Stimulated activated CD4-positive, alpha-beta T cell treated with anti-CD3 and anti-CD28 coated beads, Interleukin-1b, Interleukin-23, amount 100 ng/mL, for 4 hours (primary cell): ENCODE measurements at regions not wholly inside any gene's neighbourhood (a gene's known extent, or its start where the extent isn't known, plus 50 kb on each side); places are given as distances from the start of the nearest gene placed in this dataset.

Source experiments
- DNase-seq, 2 donors: peaks; one replicate each; pipeline ENCODE4 v3.0.0-alpha.2; 2020; ENCODE audit warnings: low read depth in 2 of 2

DNA sequence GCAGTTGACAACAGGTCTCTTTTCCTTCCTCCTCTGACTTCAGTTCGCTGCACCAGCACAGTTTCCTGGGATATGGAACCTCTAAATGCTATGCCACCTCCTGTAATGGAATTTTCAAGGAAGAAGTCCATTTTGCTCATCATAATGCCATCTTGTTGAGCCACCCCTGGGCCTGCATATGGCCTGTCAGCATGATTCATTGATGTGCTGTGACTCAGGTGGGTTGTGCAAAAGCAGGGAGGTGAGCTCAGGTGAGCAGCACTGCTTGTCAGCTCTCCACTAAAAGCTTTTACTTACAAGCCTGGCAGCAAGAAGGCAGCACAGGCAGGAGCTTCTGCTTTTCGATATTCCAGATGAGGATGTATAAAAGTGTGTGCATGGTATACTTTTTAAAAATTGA is 247.1 kb upstream of the LMCD1 start:
- no peak for DNase-seq

DNA sequence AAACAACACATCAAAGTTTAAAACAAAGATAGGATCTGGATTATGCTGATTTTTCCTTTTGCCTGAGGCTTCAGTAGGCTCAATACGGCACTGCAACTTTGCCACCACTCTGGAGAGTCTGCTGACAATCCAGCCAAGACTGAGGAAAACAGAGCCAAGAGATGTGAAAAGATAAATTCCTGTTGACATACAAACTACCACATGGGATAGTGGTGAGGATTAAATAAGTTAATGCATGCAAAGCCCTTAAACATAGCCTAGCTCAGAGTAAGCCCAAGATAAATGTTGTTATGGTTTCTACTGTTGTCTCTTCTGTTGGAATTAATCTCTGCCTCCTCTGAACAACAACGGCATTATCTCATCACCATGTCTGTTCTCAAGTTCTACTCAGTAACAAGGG is 245.9 kb upstream of the LMCD1 start:
- no peak for DNase-seq

DNA sequence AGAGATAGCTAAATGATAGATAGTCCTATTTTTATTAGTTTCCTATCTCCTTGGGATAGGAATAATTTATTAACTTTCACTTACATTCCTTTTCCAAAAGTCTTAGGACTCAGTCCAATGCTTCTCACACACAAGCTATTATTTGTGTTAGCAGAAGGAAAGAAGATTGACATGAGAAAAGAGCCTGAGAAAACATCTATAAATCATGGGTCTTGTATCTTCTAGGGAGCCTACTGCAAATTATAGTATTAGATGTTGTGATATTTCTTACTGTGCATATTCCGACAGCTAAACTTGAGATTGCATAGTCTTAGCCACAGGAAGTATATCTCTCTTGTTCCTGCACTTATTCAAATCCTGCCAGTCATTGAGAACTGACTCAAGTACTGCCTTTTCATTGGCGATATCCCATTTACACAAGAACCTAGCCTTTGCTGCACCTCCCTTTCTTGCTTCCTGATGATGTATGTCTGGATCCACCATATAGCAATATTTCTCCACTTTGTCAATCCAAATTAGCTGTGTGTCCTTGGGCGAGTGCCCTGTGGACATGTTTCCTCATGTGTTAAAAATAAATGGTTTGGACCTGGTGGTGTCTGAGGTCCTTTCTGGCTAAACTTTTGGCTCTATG is 245.1 kb upstream of the LMCD1 start:
- no peak for DNase-seq

DNA sequence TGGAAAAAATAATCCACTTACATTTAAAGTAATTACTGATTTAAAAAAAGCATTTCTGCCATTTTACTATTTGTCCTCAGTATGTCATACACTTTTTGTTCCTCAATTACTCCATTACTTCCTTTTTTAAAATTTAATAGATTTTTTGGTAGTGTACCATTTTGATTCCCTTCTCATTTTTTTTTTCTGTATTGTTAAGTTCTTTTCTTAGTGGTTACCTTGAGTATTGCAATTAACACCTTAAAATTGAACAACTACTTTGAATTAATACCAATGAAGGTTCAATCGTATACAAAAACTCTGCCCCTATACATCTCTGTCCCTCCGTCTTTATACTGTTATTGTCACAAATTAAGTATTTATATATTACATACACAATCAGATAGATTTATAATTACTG is 240.6 kb upstream of the LMCD1 start:
- DNase-seq = no peak

DNA sequence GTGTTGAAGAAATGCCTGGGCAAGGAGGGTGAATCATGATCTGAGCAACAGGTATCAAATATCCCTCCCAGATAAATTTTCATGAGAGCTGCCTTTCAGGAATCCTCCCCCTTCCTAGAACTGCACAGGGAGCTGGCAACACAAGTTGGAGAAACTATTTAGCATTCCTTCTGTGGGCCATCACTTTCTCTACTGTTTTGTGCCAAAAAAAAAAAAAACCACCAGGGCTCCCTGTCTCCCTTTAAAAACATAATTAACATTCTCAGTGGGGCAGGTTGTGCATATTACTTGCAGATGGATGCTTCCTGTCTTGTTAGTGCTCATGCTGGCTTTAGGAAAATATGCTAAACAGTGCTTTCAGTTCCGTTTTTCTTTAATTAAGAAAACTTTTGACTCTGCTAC is 234.9 kb upstream of the LMCD1 start:
- no peak for DNase-seq

DNA sequence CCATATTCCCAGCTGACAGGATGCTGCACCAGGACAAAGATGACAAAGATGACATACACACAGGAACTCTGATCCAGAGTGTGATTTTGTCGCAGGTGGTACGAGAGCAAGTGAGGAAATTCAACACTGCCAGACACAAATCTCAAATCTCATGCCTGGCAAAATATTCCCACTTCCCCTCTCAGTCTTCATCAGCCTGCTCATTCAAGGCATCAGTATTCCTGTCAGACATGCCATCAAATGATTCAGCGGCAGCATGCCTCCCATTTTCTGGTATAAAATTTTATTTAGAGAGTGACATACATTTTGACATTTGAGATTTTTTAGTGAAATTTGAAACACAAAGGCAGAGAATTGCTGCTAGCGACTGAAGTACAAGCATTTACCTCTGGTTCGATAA is 228.1 kb upstream of the LMCD1 start:
- no peak for DNase-seq

DNA sequence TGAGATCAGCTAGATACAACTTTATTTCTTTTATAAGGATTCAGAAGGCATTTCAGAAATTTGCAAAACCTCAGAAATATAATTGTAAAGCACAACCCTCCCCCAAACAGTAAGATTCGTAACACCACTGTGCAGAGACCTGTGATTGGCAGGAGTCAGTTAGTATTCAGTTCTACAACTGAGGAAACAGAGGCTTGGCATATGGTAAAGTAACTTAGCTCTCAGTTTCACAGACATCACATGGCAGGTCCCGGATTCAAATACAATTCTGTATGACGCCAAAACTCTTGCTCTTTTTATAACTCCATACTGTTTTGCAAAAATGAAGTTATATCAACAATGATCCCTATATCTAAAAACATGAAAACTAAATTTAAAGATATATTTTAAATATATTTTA is 225.6 kb upstream of the LMCD1 start:
- DNase-seq = no peak

DNA sequence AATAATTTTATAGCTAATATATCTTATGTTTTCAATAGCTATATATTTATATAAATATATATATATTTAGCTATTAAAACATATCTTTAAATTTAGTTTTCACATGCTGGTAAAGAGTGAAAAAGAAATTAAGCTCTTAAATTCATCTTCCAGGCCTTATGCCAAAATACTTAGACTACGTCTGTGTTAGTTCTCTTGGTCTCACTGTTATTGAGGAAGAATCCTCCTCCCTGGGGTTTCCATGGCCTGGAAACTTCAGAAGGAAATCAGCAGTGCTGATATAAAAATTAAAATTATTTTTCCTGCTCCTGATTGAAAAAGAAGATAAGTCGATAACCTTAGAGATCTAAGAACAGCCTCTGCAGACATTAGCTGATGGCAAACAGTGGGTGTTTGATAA is 225.1 kb upstream of the LMCD1 start:
- DNase-seq = no peak

DNA sequence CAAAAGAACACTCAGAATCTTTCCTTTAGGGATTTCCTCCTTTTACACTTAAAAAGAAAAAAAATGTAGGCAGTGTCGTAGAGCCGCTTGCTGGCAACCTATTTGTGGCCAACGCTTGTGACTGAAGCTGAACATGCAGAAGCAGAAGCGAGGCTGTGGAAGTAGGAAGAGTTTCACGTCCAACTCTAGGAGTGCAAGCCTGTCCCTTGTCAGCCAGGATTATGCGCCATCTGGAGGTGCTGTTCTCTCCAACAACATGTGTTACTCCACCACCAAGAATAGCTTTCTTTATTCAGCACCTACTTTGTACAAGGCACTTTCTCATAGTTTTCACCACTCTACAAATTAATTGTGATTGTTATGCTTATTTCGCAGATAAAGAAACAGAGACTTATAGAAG is 223.2 kb upstream of the LMCD1 start:
- no peak for DNase-seq

DNA sequence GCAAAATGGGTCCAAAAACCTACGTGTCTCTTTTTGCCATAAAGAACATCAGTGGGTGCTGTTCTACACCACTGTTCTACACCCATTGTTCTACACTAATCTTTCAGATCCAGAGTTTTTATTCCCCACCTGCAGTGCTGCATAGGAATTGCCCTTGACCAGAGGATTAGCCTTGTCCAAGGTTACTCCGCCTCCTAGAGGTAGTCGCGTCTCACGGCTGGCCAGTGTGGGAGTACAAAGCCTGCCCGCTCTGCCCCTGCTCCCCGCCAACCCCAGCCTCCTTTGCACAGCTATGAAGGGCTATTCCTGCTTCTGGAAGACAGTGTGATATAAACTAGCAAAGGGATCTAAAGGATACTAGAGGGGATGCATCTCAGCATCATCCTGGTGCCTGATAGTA is 222.1 kb upstream of the LMCD1 start:
- DNase-seq = no peak

DNA sequence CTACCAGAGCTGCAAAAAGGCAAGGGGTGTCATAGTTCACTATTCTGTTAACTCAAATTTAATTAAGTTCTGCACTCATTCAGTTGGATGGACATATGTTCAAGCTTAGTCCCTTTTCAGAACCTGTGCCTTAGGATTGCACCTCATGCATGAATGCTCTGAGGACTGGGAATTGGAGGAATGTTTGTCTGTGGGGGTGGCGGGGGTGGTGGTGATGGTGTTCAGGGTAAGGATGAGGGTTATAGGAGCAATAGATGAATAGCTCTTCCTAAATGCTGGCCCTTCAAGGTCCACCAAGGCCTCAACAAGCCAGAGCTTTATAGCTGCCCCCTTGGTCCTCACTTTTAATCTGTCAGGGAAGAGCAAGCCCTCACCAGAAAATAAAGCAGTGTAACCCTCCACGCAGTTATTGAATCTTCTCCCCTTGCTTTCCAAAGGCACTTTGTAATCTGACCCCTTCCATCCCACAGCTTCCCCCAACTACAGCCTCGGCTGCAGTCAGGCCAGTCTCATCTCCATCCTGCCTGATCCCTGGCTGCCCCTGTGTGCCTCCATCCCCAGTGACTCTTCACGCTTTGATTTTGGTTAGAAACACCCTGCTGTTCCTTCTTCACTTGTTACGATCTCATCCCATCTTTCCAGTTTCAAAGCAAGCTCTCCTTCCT is 221.6 kb upstream of the LMCD1 start:
- DNase-seq = no peak

DNA sequence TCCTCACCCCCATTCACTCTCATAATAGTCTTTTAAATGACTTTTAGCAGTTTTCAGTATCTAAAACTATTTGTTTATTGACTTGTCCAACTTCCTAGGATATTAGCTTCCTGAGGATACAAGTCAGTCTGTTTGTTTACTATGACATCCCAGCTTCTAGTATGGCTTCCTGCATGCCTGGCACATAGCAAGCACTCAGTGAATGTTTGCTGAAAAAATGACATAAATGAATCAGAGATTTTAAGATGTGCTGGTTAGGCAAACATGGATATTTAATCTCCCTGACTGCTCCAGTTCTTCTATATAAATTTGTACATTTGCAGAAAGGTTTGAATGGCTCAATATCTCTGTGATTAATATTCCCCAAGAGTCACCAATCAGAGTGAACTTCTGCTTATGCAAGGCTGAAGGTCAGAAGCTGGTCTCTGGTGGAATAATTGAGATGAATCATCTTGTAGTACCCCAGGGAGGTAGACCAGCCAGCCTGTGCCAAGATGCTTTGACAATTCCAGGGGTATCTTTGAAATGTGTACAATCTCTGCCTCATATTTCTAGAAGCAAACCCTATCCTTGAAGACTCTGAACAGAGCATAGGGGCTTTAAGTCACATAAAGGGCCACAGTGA is 219.0 kb upstream of the LMCD1 start:
- no peak for DNase-seq

DNA sequence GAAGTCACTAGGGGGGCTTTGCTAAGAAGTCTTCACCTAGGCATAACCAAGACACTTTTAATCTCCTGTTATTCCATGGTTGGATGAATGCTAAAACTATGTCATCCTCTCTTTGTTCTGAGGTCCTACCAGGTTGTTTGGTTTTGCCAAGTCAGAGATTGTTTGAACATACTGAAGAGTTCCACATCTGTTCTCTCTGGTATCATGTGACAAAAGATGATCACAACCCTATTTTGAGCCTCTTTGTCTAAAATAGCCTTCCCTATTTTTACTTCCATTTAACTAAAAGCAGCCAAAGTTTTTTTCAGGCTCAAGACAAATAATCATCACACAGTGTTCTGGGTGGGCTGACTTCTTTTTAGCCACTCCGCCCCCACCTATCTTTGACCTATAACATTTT is 218.4 kb upstream of the LMCD1 start:
- DNase-seq = no peak

DNA sequence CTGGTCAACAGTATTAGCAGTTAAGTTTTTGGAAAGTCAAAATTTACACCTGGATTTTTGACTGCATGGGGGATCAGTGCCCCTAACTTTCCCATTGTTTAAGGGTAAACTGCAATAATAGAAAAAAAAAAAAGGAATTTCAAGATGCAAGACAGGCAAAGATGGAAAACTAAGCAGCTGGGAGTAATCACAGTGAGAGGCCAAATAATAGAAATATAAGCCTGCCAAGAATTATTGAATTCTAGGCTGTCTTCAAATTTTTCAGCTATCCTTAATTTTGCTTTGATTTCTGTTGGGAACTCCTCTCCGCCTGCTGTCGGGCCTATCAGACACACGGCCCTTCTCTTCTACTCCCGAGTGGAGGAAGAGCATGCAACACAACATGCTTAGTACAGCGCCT is 215.5 kb upstream of the LMCD1 start:
- DNase-seq = no peak

DNA sequence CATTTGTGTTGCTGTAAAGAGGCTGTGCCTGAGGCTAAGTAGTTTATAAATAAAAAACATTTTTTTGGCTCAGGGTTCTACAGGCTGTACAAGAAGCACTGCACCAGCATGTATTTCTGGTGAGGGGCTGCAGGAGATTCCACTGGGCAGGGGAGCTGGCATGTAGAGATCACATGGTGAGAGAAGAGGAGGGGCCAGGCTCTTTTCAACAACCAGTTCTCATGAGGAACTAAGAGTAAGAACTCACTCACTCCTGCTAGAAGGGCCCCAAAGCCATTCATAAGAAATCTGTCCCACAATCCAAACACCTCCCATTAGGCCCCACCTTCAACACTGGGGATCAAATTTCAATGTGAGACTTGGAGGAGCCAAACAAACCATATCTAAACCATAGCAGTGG is 214.9 kb upstream of the LMCD1 start:
- DNase-seq = no peak

DNA sequence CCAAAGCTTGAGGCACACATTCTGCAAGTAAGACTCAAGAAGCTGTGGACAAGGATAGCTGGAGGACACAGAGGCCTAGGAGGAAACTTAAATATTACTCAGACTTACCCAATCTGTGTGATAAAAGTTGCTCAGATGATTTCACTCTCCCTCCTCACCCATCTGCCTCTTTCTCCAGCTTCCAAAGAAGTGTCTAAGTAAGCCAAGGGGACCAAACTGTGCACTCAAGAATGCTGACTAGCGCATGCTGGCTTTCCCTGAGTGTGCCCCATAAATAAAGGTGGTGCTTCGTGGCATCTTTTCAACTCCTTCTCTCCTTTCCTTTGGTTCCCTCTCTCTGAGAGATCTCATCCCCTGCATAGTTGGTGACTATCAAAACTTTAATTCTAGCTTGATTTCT is 211.0 kb upstream of the LMCD1 start:
- no peak for DNase-seq

DNA sequence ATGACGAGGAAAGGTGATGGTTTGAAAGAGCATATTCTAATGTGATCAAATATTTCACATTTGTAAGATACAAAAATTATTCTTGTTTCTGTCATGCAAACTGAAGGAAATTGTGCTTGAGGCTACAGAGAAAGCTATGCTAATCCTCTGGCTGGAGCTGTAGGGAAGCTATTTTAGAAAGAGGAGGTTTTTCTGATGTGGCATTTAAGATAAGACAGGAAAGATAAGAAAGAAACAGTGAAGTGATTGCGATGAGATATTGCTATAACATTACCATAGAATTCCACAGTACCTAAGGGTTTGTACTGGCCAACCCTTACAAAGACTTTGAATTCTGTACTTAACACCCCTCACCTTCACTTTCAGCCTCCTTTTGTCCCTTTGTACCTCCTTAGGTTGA is 205.2 kb upstream of the LMCD1 start:
- no peak for DNase-seq

DNA sequence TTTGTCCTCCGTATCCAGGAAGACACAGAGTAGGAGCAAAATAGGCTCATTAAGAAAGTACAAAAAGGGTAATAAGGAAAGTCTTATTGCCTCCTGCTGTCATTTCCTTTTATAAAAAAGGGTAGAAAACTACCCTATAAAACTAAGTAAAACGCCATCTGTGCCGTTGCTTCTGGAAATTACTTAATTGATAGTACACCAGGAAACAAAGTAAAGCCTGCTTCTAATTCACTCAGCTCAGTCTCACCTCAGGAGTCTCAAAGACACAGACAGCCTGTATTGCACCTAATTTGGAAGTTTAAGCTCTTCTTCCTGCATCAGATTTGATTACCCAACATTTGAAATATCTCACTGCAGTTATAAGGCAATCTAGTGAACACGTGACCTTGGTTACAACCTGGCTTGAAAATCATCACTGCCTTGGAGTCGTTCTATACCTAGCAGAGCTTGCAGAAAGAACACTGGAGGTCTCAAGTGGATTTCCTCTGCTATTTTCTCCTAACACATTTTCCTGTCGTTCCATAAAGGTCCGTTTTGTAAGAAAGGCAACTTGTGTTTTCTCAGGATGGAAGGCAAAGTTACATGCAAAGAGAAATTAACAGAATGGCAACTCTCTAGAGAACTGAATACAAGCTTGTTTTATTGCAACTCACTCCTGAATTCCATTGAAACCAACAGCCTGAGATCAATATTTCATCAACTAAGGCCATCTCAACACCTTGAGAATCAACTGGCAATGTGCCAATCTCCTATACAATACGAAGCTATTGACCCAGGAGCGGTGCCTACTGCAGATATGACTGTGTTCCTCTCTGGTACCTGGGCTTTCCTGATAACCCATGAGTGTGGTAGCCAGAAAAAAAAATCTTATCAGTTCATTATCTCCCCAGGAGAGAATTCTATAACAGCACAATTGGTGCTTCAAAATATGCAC is 203.3 kb upstream of the LMCD1 start:
- DNase-seq = no peak

DNA sequence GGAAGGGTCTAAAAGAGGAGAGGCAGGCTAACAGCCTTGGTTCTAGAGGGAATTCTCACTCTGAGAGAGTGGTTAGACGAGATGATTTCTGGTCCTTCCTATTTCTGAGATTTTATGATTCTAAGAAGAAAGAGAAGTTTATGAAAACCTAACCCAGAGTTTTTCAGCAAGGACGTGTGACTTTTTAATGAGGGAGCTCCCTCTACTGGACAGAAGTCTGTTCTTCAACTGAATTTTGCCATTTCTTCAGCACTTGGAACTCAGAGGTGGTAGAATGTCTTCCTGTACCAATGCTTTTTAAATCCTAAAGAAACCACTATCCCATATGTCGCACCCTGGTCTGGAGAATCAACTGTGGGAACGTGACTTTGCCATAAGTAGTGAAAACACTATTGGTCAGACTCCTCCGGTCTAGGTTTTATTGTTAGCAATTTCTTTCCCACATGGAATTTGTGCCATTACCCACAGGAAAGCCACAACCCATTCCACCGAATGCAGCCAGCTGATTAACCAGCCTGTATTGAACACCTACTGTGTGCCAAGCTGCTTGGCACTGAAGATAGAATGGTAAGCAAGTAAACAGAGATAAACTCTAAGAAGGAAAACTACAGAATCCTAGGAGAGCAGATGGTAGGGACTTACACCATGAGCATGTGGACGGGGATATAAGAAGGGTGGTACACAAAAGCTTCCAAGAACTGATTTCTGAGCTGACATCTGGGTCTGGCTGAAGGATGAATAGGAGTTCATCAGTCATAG is 199.5 kb upstream of the LMCD1 start:
- DNase-seq = no peak

DNA sequence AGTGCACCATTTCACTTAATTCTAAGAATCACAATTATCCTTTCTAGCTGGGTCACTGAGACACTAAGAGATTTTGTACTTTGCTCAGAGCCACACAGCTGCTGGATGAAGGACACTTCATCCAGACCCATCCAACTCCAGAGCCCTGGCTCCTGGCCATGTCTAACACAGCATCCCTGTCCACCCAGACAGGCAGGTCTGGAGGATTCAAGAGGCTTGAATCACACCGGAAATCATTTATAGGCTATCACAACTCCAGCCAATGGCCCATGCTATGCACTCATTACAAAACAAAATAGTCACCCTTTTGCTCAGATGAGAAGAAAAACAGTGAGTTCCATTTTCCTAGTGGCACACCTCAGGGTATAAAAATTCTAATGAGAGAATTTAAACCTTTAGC is 198.2 kb upstream of the LMCD1 start:
- DNase-seq = no peak

DNA sequence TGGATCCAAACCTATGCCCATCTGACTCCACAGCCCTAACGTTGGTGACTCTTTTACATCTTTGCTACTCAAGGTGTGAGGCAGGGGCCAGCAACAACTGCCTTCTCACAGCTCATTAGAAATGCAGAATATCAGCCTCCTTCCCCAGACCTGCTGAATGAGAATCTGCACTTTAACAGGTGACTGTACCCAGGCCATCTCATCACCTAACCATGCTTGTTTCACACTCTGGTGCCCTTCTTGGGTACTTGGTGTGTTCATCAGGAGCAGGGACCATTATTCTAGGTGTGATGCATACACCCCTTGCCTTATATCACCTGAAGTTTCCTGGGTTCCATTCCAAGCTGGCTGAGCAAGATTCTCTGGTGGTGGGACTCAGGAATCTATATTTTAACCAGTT is 196.3 kb upstream of the LMCD1 start:
- no peak for DNase-seq
